Tongue (tissue), 2 donors: ENCODE measurements at regions not wholly inside any gene's neighbourhood (a gene's known extent, or its start where the extent isn't known, plus 50 kb on each side); places are given as distances from the start of the nearest gene placed in this dataset.
"Not testable (repeated sequence)": the region's sequence is repeated elsewhere in the genome, so short reads cannot be mapped to it uniquely, and the experiment has no call there.

Source experiments
- DNase-seq: peaks from one replicate; pipeline ENCODE4 v3.0.0-alpha.2; 2015
- small RNA-seq: library from RNA; depleted of rRNA; stranded (forward); fragments of <200 nt; gene quantifications from one replicate; pipeline ENCODE3, GENCODE V24; 2014; ENCODE audit warnings: low replicate concordance

DNA sequence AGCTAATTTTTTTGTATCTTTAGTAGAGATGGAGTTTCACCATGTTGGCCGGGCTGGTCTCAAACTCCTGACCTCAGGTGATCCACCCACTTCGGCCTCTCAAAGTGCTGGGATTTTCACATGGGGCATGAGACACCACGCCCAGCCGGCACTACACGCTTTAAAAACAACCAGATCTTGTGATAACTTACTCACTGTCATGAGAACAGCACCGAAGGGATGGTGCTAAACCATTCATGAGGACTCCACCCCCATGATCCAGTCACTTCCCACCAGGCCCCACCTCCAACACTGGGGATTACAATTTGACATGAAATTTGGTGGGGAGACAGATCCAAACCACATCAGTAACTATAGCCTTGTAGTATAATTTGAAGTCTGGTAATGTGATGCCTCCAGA, 67.4 kb upstream of the ZNF169 start:
- DNase-seq: not testable (repeated sequence)

DNA sequence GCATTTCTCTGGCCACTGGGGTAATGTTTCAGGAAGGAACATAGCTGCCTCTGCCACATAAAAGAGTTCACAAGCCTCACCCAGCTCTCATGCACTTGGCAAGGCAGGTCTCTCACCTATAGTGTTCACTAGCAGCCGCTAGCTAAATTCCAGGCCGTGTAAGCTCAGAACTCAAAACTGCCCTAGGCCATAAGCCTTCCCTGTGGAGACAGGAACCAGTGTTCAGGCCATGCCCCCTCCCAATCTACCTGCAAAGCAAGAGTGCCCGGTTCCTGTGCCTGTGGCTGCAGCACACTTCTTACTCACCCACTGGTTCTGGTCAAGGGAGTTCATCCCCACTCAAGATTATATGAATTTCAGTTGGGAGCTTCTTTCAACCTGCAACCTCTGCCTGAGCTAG, 60.7 kb upstream of the ZNF169 start:
- no peak for DNase-seq

GRCh38 chr9:94199776-94200175, 59.3 kb upstream of the ZNF169 start:
- no peak for DNase-seq

- DNase-seq: no peak
Measured at GRCh38 chr9:94204174-94204573, 54.9 kb upstream of the ZNF169 start.

- no peak for DNase-seq
Measured at GRCh38 chr9:94207781-94208180, 51.3 kb upstream of the ZNF169 start.

Small RNA genes in the stretch of these regions (small RNA-seq; reads per million reads assigned to genes)
- gene MIRLET7A1 (13.9 reads per million, percentile 94 among the genes with 10 or more reads in this experiment), gene MIRLET7D (1,112 reads per million, percentile 99 among the genes with 10 or more reads in this experiment), gene MIRLET7F1 (74.9 reads per million, percentile 96 among the genes with 10 or more reads in this experiment)
